ENCODE measurements at regions not wholly inside any gene's neighbourhood (a gene's known extent, or its start where the extent isn't known, plus 50 kb on each side); places are given as distances from the start of the nearest gene placed in this dataset.

DNA sequence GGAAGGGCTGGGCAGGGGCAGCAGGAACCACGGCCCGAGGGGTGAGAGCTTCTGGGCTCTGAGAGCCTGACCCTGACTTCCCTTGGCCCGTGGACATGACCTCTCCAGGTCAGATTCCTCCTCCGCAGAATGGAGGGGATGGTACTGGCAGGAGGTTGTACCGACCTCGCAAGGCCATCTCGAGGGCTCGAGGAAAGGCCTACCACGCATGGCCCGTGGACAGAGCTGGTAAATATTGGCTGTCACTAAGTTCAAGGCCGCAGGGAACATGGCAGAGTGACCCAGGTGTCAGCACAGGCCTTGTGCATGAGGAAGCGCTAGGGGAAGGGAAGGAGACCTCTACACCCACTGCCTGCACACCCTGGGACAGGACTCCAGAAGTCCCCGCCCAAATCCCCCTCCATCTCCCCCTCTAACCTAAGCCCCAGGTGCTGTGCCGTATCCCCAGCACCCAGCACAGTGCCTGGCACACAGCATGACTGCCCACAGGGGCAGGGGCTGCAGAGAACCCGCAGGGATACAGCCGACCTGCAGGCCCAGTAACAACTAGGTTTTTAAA is 54.9 kb upstream of the PPP2R5C start:
- DNase-seq (ENCODE audit: low spot score), result no peak

DNA sequence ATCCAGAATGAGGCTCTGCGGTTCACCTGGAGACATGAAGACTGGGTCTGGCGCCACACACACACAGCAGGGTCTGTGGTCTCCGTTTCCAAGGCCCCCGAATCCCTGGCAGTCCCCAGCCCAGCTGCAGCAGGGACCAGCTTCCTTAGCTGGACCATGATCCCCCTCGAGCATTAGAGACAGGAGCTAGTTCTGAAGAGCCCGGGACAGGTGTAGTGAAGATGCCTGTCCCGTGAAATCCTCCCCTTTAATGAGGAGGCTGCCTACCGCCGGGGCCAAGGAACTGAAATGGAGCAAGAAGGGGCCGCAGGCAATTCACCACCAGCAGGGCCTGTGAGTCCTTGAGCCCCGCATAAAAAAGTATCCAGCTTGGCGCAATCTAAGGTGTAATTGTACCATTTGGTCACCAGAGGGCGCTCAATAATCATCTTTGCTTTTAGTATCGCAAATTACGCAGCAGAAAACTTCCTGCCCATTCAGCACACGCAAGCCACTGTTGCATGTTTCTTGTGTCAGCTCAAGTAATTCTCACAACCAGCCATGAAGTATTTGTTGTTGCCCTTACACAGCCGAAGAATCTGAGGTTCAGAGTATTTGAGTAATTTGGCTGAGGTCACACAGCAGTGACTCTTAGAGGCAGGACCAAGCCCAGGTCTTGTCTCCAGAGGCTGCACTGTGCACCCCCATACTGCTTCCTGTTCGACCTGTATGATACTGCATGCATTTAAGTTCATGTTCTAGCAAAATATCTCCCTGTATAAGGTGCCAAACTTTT is 54.3 kb upstream of the PPP2R5C start:
- peak; percentile 84 for DNase-seq (ENCODE audit: low spot score)

DNA sequence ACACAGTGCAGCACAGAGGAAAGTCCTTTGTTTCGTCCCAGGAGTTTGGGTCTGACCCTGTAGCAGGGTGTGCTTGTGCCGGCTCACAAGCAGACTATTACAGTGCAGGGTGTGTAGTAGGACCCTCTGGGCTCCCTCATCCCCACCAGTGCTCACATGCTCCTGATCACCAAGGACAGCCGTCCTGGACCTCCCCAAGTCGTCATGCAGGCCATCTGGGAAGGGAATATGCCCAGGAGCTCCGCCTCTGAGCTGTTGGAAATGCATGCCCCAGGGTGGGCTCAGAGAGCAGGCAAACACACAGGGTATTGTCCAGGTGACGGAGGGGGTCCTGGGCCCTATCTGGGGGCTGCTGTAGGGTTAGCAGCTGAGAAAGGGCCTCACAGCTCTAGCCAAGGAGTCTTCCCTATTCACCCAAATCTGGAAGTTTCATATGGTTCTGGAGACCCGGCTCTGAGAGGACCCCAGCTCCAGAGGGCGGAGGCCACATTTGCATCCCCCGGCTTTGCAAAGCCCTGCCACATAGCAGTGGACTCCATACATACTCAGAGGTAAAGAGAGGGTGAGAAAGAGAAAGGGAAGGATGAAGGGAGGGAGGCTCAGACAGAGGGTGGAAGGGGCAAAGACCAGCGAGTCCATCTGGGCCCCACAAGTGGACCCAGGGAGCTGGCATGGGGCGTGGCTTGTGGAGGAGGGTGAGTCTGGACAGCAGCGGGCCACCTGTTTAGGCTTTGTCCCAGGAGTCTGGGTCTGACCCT is 53.5 kb upstream of the PPP2R5C start:
- no peak for DNase-seq (ENCODE audit: low spot score)

DNA sequence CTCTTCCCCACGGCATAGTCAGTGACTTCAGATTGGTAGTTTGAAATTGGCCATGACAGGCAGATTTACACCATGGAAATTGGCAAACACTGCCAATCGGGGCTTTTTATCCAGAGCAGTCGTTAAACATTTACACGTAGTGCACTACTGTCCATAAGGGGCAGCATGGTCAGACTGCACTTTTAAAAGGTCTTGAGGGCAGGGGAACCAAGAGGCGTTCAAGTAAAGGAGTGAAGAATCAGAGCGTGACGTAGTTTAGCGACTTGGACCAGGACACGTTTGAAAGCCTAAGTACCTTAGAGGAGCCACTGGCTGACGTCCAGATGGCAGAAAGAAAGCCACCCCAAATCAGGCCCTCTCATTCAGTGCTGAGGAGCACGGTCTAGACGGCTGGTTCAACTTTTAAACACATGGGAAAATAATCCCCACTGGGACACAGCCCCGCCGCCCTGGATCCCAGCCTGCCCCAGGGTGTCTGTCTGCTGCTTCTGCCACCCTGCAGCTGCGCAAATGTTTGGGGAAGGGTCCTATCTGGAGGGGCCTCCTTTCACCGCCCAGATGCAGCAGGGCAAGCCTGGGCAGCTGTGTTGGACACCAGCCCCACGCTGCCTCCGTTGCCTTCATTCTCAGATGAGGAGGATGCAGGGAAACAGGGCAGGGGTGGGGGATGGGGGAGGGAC is 52.5 kb upstream of the PPP2R5C start:
- DNase-seq (ENCODE audit: low spot score), result no peak

DNA sequence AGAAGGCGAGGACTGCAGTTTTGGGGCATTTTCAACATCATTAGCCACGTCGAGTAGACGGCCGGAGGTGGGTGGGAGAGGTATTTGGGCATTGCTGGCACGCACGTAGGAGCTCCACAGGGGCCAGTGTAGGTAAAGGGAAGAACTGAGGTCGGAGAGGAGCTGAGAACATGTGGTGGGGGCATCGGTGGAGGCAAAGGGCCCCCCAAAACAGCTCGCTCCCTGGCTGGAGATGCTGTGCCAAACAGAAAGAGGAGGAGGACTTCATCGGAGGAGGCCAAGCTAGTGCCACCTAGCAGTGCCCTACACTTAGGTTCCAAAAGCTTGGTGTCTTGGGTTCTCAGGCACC is 52.0 kb upstream of the PPP2R5C start:
- no peak for DNase-seq (ENCODE audit: low spot score)

DNA sequence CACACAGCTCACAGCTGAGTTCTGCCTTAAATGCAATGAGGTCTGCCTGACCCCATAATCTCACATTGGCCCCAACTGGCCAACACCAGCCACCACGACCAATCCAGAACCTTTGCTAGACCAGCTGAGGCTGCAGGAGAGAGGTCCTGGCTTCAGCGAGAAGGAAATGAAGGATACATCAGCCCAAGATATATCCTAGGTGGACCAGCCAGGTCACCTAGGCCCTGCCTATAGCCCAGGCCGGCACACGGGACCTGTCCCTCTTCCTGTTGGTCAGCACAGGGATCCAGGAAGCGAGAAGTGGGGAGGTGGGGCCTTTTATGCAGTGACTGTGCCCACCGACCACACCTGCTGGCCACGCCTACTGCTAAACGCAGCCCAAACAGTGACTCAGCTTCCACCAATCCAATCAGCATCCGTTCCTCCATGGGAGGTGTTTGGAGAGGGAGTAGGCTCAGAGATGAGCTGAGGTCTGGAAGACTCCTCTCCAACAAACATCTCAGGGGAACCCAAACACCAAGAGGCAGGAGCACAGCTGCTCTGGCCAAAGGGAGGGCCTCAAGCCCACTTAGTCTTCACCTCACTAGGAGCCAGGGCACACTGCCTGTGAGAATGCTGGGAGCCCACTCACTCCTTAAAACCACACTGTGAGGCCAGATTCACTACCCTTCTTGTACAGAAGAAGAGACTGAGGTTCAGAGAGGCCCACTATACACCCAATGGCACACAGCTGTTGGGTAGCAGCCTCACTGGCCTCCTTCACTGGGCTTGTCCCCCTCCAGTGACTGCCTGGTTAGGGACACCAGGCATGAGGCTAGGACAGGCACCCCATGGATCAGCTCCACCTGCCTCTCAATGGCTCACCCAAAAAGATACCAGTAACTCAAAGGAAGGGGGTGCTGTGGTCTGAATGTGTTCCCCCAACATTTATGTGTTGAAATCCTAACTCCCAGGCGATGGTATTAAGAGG is 51.3 kb upstream of the PPP2R5C start:
- no peak for DNase-seq (ENCODE audit: low spot score)

DNA sequence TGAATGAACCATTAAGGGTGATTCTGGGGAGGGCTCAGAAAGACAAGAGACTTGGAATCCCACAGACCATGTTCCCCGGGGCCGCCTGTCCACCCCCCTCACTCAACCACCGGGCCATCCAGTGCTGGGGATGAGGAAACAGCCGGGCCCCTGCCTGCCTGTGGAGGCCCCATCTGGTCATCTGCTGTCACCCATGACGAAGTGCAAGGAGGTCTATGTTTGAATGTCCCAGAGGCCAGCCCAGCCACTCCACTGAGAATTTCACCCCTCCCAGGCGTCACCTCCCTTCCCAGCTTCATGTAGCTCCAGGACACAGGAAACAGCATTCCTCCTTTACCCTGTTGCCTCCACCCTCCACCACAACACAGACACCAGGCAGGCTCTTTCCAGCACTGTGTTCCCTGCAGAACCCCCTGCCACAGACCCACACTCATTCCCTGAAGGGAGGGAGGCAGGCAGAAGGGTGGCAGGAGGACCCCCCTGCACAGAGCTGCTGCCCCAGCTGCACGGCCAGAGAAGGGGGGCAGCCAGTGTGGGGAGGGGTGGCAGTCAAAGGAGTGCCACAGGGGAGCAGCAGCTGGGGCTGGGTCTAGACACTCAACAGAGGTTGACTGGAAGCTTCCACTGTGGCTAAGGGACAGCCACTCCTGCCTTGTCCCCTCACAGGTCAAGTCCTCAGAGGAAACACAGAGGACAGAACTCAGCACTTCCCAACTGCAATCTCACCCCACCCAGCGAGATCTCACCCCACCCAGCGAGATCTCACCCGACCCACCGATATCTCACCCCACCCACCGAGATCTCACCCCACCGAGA is 50.3 kb upstream of the PPP2R5C start:
- no peak for DNase-seq (ENCODE audit: low spot score)
